H4 (cell line): ENCODE measurements at regions not wholly inside any gene's neighbourhood (a gene's known extent, or its start where the extent isn't known, plus 50 kb on each side); places are given as distances from the start of the nearest gene placed in this dataset.

Experiments
- DNase-seq: peaks from one replicate; pipeline ENCODE4 v3.0.0-alpha.2; 2015; ENCODE audit warnings: low spot score

DNA sequence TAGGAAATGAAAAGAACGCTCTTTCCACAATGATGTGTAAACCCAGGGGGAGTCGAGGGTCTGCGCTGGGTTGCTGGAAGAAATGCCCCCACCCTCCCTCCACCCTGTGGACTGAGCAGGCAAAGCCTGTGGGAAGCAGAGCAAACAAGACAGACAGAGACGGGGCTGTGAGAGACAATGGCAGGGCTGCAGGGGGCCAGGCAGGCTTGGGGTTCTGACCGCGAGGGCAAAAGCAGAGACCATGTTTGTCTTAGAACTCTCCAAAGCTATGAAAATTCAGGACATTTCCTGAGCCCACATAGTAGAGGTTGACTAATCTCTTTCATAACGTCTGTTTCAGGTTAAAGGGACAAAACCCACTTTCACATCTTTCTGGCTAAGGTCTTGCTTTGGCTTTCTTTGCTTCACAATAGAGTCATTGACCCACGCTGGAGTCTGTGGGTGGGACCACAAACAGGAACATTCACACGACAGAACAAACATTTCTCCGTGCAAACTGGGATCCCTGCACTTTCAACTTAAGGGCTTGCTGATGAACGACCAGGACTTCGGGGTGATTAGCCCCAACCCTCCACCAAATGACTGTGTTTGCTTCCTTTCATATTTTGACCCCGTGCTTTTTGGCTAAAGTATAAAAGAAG, 156.0 kb upstream of the TPM1 start:
- no peak for DNase-seq

GRCh38 chr15:62887113-62887570, 155.4 kb upstream of the TPM1 start:
- no peak for DNase-seq

DNA sequence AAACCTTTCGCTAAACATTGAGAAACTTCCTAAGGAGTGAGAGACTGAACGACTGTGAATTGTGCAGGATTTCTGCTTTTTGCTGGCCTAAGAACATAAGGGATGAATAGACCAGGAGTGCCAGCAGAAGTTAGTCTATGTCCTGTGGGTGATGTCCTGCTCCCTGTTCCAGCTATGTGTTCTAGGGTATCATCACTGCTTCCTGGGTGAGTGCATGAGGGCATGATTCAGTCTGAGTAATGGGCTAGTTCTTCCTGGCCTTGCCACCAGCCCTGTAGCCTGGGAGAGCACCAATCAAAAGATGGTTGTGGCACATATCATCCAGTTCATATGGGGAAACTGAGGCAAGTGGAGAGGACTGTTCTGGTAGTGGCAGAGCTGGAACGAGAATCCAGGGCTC, 153.9 kb upstream of the TPM1 start:
- DNase-seq = no peak

- no peak for DNase-seq
Observed at GRCh38 chr15:62889141-62889661, 153.3 kb upstream of the TPM1 start.

DNA sequence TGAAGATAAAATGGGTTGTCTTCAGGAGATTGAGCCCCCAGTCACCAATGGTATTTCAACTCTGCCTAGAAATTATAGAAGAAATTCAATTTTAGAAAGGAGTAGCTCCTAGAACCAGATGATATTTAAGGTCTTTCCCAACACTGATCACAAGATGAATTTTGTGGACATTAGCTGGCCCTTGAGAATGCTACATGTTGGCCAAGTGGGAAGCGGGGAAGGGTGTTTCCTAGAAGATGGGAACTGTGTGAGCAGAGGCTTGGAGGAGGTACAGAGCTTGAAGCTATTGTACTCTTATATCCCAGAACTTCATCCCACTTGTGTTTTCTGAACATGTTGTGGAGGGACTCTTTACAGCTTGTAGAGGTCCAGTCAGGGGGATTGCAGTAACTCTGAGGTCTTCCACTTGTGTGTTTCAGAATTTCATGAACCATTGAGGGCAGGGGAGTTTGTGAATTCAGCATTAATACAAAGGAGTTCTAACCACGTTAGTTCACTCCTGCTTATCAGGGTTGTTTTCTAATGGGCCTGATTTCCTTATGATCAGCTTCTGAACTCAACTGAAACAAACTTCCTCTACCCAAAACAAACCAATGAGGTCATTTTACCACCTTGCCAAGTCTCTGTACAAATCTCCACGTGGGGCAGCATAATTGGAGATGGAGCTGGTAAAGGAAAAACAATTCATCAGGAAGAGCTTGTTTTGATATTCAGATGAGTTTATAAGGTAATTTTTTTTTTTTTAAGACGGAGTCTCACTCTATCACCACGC, 152.6 kb upstream of the TPM1 start:
- peak; percentile 49 for DNase-seq

DNA sequence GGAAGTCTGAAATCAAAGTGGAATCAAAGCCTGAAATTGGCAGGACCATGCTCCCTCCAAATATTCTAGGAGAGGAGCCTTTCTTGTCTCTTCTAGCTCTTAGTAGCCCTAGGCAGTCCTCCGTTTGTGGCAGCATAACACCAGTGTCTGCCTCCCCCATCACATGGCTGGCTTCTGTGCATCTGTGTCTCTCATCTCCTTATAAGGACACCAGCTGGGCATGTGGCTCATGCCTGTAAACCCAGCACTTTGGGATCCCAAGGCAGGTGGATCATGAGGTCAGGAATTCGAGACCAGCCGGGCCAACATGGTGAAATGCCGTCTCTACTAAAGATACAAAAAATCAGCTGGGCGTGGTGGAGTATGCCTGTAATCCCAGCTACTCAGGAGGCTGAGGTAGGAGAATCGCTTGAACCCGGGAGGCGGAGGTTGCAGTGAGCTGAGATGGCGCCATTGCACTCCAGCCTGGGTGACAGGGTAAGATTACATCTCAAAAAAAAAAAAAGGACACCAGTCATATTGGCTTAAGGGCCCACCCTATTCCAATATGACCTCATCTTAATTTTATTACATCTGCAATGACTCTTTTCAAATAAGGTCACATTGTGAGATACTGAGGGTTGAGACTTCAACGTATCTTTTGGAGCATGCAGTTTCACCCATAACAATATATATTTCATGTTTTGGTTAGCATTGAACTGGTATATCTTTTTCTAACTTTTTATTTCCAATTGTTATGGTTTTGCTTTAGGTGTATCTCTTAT, 148.0 kb upstream of the TPM1 start:
- DNase-seq = peak; percentile 78

GRCh38 chr15:62895139-62895866, 147.2 kb upstream of the TPM1 start:
- DNase-seq = peak; percentile 71

DNA sequence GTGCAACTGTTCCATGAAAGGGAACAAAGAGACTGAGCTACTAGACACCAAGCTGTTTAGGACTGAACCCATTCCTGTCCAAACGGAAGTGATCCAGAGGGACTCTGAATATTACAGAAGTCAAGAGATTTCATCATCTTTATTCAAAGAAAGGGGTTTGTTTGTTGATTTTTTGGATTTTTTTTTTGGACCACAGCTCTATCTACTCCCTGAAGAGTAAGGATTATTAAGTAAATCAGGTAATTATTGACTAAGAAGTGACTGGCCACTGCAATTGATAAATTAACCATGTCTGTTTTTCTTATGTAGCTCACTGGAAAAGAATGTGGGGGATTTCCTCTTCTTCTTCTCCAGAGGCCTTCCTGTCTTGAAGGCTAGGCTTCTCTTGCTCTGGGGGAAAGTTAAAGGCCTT, 146.6 kb upstream of the TPM1 start:
- peak; percentile 35 for DNase-seq

DNA sequence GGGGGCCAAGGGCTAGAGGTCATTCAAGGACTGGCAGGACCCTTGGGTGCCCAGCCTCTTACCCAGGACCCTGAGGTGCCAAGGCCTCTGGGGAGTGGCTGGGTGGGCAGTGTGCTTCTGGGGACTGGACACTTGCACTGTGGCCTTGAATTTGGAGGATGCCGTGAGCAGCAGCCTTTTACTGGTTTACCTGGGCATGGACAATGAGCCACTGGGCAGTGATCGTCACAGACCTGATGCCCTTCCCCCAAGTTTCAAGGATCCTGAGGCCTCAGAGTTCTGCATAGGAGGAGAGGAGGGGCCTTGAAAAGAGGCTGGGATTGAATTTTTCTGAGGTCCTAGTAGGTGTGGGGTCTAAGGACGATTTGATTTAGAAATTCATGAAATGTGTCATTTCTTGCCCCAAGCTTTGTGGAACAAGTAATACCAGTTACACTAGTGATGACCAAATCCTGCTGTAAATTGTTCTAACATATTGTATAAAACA, 146.1 kb upstream of the TPM1 start:
- peak; percentile 47 for DNase-seq

GRCh38 chr15:62896969-62897486, 145.5 kb upstream of the TPM1 start:
- peak; percentile 96 for DNase-seq

- DNase-seq = no peak
Observed at GRCh38 chr15:62897634-62898033, 144.9 kb upstream of the TPM1 start.

GRCh38 chr15:62899090-62899493, 143.5 kb upstream of the TPM1 start:
- no peak for DNase-seq

- DNase-seq = no peak
Observed at GRCh38 chr15:62900071-62900802, 142.3 kb upstream of the TPM1 start.

DNA sequence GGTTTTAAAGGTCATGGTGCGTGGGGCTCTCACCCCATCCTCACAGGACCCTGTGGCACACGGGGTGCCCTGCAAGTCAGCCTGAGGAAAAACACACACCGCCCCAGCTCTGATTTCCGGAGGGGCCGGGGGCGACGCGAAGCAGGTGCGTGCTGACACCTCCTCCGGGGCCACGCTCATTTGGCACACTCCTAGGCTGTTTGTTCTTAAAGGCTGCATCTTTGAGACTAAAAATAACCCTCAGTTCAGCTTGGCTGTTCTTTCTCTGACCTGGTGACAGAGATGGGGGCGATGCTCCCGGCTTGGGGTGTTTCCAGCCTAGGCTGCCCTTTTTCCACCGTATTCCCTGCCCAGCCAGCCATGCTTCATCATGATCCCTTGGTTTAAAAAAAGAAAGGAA, 141.5 kb upstream of the TPM1 start:
- DNase-seq = no peak

DNA sequence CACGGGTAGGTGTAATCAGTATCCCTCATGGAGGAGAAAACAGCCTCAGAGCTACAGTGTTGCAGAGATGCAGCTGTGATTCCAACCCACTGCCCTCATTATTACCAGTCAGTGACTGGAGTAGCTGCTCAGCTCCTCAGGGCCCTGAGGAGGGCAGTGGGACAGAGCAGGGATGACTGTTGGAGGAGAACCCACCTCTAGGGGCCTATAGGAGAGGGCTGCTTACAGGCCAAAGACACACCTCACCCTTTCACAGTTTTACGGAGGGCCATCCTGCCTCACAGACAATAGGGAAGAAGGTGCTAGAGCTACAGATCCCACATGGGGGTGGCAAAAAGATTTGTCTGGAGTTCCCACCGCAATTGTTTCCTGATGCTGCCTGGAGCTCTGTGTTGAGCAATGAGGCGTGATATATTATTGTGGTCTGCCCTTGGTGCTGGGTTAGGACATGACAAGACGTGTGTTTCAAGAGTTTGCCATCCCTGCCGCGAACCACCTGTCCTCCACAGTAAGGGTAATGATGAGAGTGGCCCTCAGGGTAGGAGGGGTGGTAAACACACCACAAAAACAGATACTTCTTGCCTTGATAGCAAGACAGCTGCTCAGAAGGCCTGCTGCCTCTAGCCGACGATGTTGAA, 140.5 kb upstream of the TPM1 start:
- DNase-seq = no peak

DNA sequence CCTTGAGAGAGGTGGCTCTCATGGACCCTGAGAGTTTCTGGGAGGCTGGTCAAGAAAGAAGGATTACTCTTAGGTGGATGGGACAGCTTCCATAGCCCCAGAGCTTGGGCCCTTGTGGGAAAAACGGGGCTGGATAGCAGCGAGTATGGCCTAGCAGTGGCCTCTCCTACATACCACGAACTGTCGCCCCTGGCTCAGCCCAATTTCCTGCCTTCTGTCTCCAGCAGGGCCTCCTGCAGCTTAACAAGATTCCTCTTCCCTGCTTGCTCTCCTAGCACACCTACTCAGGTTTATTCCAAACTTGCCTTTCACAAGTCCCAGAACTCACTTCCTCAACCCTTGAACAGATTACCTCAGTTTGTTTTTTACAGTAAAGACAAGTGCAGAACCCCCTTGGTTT, 139.7 kb upstream of the TPM1 start:
- no peak for DNase-seq

- DNase-seq = no peak
Observed at GRCh38 chr15:62903437-62903836, 139.1 kb upstream of the TPM1 start.

GRCh38 chr15:62904041-62904910, 138.3 kb upstream of the TPM1 start:
- DNase-seq = no peak

GRCh38 chr15:62906627-62907026, 135.9 kb upstream of the TPM1 start:
- DNase-seq = no peak
